ENCODE measurements at regions not wholly inside any gene's neighbourhood (a gene's known extent, or its start where the extent isn't known, plus 50 kb on each side); places are given as distances from the start of the nearest gene placed in this dataset.

GRCh38 chr6:12364621-12365020 lies 74.5 kb downstream of the EDN1 start:
- no peak overlapping the region for H3K9ac ChIP-seq (ENCODE audit: low read length)
- H3K4me2 ChIP-seq (ENCODE audit: low read length): no peak overlapping the region
- TF ChIP-seq CTCF (IDR thresholded peaks at IDR 0.05; ENCODE audit: low read depth, low read length): no peak
- no peak for TF ChIP-seq EZH2phosphoT487 (IDR thresholded peaks at IDR 0.05; ENCODE audit: low read depth)
- no peaks in the 10 kb centered on the region for H3K79me2 ChIP-seq (ENCODE audit: low read length)
- peaks cover 43% of the 10 kb centered on the region for H3K4me1 ChIP-seq (ENCODE audit: low read length)
- no peaks in the 10 kb centered on the region for H3K36me3 ChIP-seq (replicated peaks; ENCODE audit: low read depth, low read length)
- H3K9me3 ChIP-seq (ENCODE audit: insufficient read depth, low read length): no peaks in the 10 kb centered on the region
- no peak overlapping the region for H2AFZ ChIP-seq (ENCODE audit: low read depth, low read length)
- no peaks in the 10 kb centered on the region for H4K20me1 ChIP-seq (ENCODE audit: insufficient read depth, low read length)
- H3K27me3 ChIP-seq (ENCODE audit: low read depth, low read length): no peaks in the 10 kb centered on the region
- no peak overlapping the region for H3K27ac ChIP-seq (ENCODE audit: low read length)
- H3K4me3 ChIP-seq (ENCODE audit: low read length): no peak overlapping the region

- TF ChIP-seq EZH2phosphoT487 (IDR thresholded peaks at IDR 0.05; ENCODE audit: low read depth) (no peak), CTCF (IDR thresholded peaks at IDR 0.05; ENCODE audit: low read depth, low read length) (no peak)
- no peaks in the 10 kb centered on the region for H3K9me3 ChIP-seq (ENCODE audit: insufficient read depth, low read length)
- peaks cover 40% of the 10 kb centered on the region for H3K4me1 ChIP-seq (ENCODE audit: low read length)
- H3K9ac ChIP-seq (ENCODE audit: low read length): no peak overlapping the region
- H2AFZ ChIP-seq (ENCODE audit: low read depth, low read length): no peak overlapping the region
- H3K36me3 ChIP-seq (replicated peaks; ENCODE audit: low read depth, low read length): no peaks in the 10 kb centered on the region
- no peaks in the 10 kb centered on the region for H3K79me2 ChIP-seq (ENCODE audit: low read length)
- no peak overlapping the region for H3K4me3 ChIP-seq (ENCODE audit: low read length)
- H3K4me2 ChIP-seq (ENCODE audit: low read length): no peak overlapping the region
- H4K20me1 ChIP-seq (ENCODE audit: insufficient read depth, low read length): no peaks in the 10 kb centered on the region; the same call in 1 of the 2 replicates
- no peak overlapping the region for H3K27ac ChIP-seq (ENCODE audit: low read length)
- H3K27me3 ChIP-seq (ENCODE audit: low read depth, low read length): no peaks in the 10 kb centered on the region
Observed at GRCh38 chr6:12366731-12367130, 76.6 kb downstream of the EDN1 start.

- Histone ChIP-seq H3K9ac (ENCODE audit: low read length) (no peak overlapping the region), H3K27ac (ENCODE audit: low read length) (no peak overlapping the region), H3K79me2 (ENCODE audit: low read length) (no peaks in the 10 kb centered on the region), H3K36me3 (replicated peaks; ENCODE audit: low read depth, low read length) (no peaks in the 10 kb centered on the region), H4K20me1 (ENCODE audit: insufficient read depth, low read length) (no peaks in the 10 kb centered on the region; the same call in 1 of the 2 replicates), H3K4me3 (ENCODE audit: low read length) (no peak overlapping the region), H3K4me1 (ENCODE audit: low read length) (peaks cover 33% of the 10 kb centered on the region), H3K27me3 (ENCODE audit: low read depth, low read length) (no peaks in the 10 kb centered on the region), H2AFZ (ENCODE audit: low read depth, low read length) (no peak overlapping the region), H3K4me2 (ENCODE audit: low read length) (no peak overlapping the region), H3K9me3 (ENCODE audit: insufficient read depth, low read length) (no peaks in the 10 kb centered on the region)
- TF ChIP-seq CTCF (IDR thresholded peaks at IDR 0.05; ENCODE audit: low read depth, low read length) (no peak), EZH2phosphoT487 (IDR thresholded peaks at IDR 0.05; ENCODE audit: low read depth) (no peak)
Observed at GRCh38 chr6:12367412-12367811, 77.3 kb downstream of the EDN1 start.

- Histone ChIP-seq H2AFZ (ENCODE audit: low read depth, low read length) (no peak overlapping the region), H3K4me1 (ENCODE audit: low read length) (peaks cover 15% of the 10 kb centered on the region), H3K4me3 (ENCODE audit: low read length) (0 out of 2 replicates have a peak overlapping the region, but pooled peaks have one; percentile 26), H3K9ac (ENCODE audit: low read length) (no peak overlapping the region), H3K27me3 (ENCODE audit: low read depth, low read length) (0 out of 2 replicates have a peak, but pooled peaks cover 3% of the 10 kb centered on the region), H4K20me1 (ENCODE audit: insufficient read depth, low read length) (no peaks in the 10 kb centered on the region; the same call in 1 of the 2 replicates), H3K9me3 (ENCODE audit: insufficient read depth, low read length) (no peaks in the 10 kb centered on the region), H3K79me2 (ENCODE audit: low read length) (no peaks in the 10 kb centered on the region), H3K4me2 (ENCODE audit: low read length) (peak overlapping the region; percentile 67), H3K36me3 (replicated peaks; ENCODE audit: low read depth, low read length) (no peaks in the 10 kb centered on the region), H3K27ac (ENCODE audit: low read length) (no peak overlapping the region)
- TF ChIP-seq CTCF (IDR thresholded peaks at IDR 0.05; ENCODE audit: low read depth, low read length): no peak
- no peak for TF ChIP-seq EZH2phosphoT487 (IDR thresholded peaks at IDR 0.05; ENCODE audit: low read depth)
Observed at GRCh38 chr6:12369355-12369754, 79.2 kb downstream of the EDN1 start.
